HEK293 (cell line): ENCODE measurements at regions not wholly inside any gene's neighbourhood (a gene's known extent, or its start where the extent isn't known, plus 50 kb on each side); places are given as distances from the start of the nearest gene placed in this dataset.

Experiments used
- CTCF ChIP-seq: fragments of 450-650 bp; formaldehyde crosslinking; IDR thresholded peaks from 2 replicates; pipeline ENCODE4 v1.5.1; 2016; ENCODE audit warnings: missing biosample characterization, missing genetic modification characterization
- ZNF423 ChIP-seq: fragments of 450-650 bp; formaldehyde crosslinking; IDR thresholded peaks from 2 replicates; pipeline ENCODE4 v1.5.1; 2016; ENCODE audit warnings: missing biosample characterization, missing genetic modification characterization
- ZNF629 ChIP-seq: fragments of 450-650 bp; formaldehyde crosslinking; IDR thresholded peaks from 2 replicates; pipeline ENCODE4 v1.5.1; 2017; ENCODE audit warnings: missing biosample characterization, missing genetic modification characterization

GRCh38 chr1:200316148-200316803, 93.6 kb downstream of the ZNF281 start:
- no peak for TF ChIP-seq ZNF423 (tag by site-specific recombination)
- TF ChIP-seq ZNF629 (tag by site-specific recombination), result 0 out of 2 replicates have a peak, but pooled peaks have one; percentile 10
- no peak for TF ChIP-seq CTCF
